ENCODE measurements at regions not wholly inside any gene's neighbourhood (a gene's known extent, or its start where the extent isn't known, plus 50 kb on each side); places are given as distances from the start of the nearest gene placed in this dataset.
"Not testable (repeated sequence)": the region's sequence is repeated elsewhere in the genome, so short reads cannot be mapped to it uniquely, and the experiment has no call there.

DNA sequence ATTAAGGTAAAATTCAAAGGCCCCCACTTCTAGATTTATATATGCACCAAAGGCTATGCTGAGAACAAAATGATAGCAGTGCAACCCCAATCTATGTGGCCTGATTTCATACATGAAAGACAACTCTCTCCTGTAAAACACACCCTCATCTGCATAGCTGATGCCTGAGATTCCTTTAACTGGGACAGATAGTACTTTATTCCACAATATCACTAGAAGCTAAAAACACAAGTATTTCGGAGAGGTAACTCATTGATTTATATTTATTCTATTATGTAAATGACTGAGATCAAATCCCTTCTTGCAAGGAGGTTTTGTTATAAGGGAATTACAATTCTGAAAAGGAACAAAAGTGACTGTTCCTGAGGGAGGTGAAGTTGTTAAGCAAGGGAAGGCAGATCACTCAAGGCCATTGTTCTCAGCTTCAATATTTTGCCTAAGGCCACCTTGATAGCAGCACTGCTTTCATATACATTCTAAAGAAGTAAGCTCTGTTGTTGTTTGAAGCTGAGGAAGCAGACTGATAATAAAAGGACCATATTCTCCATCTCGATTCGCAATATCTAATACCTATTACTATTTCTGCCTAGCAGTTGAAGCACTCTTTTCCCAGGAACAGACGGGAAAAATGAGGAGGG, 471.0 kb upstream of the CDH7 start:
- no peak for DNase-seq

DNA sequence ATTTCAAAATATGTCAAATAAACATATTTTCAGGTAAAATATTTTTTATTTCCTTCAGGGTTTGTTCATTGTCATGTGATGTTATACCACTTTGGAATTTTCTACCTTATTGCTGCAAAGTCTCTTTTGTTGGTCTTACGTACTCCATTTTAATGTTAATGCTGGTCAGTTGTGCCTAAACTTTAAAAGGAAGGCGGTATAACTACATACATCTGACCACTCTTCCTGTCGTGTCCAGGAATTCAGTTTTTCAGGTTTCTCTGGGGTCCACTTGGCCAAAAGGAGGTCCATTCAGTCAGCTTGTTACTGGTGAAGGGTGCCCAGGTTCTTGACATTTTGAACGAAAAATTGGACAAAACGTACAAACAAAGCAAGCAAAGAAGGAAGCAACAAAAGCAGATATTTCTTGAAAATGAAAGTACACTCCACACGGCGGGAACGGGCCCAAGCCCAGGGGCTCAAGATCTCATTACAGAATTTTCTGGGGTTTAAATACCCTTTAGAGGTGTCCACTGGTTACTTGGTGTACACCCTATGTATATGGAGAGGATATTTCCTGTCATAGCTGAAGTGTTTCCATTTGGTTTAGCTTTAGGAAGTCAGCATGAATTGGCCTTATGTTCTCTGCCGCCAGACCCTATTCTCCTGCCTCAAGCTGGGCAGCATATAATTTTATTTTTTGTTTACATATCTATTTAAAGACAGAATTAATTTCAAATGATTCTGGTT, 471.7 kb upstream of the CDH7 start:
- DNase-seq = no peak

DNA sequence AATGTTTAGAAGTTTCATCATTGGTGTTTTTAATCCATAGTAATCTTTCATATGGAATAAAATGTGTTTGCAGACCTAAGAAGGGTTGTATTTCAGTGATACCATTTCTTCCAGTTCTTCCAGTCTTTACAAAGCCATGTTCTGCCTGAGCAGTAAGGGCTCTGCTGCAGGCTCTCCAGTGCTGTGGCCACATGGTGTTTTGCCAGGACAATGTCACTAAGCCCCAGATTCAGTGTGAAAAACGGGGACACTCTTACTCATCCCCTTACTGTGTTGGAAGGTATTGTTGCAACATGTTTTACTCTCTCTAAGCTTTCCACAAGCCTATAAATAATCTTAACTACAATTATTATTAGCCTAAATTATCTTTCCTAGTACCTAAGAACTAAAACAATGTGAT, 481.4 kb upstream of the CDH7 start:
- DNase-seq = no peak

DNA sequence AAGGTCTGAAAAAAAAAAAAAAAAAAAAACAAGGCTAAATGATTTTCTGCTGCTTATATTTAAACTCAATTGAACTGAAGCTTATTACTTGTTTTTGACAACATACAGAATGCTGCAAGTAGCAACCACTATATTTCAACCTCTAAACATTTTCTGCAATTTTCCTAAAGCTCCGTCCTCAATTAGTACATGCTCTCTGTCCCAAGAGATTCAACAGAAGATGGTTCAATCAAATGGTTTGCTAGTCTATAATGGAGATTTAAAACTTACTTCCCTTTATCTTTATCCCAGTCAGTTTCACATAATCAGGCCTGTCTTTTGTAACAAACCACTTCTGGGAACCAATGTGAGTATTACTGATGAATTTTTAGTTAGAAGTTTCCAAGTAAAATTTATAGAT, 485.1 kb upstream of the CDH7 start:
- DNase-seq = no peak

DNA sequence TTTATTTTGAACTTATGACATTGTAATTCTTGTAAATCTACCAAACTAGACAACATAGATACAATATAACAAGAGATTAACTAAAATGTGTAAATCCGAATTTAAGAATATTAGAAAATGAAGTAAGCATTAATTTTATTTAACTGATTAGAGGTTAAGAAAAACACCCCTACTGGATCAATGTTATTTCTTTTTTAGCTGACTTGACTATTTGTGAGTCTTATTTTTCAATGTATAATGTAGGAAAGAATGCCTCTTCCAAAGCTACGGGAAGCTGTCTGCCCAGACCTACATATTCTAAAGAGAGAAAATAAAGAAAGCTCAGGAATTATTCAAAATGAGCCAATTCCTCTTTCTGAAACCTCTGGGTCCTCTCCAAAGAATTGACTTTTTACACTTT, 490.8 kb upstream of the CDH7 start:
- no peak for DNase-seq

DNA sequence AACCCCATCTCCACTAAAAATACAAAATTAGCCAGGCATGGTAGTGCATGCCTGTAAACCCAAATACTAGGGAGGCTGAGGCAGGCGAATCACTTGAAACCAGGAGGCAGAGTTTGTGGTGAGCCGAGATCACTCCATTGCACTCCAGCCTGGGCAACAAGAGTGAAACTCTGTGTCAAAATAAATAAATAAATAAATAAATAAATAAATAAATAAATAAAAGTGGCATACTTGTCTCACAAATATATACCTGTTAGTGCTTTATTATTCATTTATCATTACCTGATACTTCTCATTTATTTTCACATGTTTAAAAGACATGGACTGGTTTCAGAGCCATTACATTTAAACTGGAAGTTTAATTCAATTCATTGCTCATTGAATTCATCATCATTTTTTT, 491.4 kb upstream of the CDH7 start:
- no peak for DNase-seq

DNA sequence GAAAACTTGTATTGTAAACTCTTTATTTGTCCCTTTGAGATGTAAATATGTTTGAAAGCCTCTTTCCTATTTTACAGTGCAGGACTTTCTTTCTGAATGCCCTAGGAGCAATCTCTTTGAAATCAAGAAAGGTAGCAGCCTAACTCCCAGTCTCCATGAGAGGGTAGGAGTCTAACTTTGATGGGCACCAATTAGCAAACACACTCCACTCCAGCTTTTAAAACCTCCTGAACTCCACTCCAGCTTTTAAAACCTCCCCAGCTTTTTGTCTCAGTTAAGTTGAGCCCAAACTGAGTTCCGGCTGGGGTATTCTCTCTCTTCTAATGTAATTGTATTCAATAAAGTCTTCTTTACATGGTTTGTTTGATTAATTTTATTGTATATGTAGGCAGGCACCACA, 493.7 kb upstream of the CDH7 start:
- DNase-seq = no peak

DNA sequence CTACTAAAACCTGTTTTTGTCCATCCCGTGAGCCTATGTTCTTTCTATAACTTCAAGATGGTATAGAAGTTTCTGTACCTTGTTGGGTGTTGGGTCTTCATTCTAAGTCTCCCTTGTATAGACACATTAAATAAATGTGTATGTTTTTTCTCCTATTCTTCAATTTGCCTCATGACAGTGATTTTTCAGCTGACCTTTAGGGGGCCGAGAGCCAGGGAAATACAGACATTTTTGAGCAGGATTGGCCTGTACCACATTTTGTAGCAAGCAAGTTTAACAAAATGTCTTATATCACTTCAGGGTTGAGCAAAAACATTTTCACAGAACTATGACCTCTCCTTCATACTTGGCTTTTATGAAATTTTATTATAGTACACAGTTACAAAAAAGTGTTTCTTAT, 495.4 kb upstream of the CDH7 start:
- no peak for DNase-seq

DNA sequence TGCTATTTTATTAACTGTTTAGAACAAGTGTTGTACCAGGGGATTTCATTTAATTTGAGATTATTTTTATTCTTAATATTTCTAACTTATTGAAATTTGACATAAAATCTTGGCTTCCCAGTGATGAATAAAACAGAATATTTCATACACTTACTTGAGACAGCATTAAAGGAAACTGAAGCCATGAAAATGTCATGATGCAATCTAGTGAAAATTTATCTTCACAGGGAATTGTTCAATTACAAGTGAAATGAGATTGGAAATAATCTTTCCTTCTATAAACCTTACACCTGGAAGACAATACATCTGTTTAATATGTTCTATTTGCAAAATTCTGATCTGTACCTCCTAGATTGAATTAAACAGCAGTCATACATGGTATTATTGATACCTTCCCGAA, 511.0 kb upstream of the CDH7 start:
- DNase-seq = peak; percentile 0

DNA sequence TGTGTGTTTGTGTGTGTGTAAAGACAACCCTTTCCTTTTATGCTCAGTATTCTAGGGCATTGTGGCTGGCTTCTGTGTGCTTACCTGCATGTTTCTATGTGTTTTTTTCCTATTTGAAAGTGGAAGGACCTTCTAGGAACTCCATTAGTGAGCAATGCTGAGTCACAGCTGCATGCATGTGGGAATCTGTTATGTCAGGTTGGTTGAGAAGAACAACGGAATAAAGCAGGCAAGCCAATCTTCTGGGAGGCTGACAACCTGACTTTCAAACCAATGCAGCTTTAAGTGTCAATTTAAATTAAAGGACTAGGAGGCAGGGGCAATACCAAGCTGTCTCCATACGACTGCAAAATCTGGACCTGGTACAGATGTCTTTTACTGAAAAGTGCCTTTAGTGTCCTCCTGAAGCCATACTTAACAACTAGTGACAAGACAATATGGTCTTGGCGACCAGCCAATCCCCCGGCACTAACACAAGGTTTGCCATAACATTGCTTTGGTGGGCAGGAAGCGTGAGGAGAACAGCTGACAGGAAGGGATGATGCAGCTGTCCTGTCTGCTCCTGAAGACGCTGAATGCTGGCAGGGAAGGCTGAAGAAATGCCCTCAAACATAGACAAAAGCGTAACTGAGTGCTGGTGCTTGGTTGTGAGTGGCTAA, 514.7 kb upstream of the CDH7 start:
- peak; percentile 28 for DNase-seq

DNA sequence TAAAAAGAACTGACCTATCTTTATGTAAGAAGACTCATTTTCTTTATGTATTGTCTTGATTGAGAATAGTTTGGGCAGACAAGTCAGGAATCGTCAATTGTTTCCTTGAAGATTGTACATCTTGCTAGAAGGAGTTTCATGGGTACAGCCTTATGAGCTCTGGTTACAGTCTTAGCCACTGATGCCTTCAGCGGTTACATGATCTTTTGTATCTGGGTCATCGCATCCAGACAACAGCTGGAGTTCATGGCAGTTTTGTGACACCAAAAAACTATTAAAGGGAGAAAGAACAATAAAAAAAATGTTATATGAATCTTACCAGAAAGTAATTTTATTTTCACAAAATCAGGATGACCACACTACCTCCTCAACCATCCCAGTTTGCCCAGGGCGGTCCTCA, 520.5 kb upstream of the CDH7 start:
- DNase-seq = no peak

DNA sequence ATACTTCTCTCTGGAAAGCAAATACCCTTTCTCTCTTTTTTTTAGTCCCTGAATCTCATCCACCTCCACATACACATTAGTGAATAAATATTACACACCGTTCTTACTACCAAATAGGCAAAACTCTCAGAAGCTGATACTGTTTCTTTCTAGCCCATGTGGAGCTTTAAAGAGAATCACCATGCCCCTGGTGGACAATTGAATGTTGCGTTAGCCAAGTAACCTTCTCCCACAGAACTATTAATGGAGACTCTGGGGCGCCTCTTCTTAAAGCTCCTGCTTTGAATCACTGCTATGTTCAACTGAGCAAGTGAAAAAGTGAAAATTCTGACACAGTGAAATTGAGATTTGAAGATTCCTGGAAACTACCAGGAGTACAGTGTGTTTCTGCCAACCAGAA, 522.8 kb upstream of the CDH7 start:
- DNase-seq = no peak

DNA sequence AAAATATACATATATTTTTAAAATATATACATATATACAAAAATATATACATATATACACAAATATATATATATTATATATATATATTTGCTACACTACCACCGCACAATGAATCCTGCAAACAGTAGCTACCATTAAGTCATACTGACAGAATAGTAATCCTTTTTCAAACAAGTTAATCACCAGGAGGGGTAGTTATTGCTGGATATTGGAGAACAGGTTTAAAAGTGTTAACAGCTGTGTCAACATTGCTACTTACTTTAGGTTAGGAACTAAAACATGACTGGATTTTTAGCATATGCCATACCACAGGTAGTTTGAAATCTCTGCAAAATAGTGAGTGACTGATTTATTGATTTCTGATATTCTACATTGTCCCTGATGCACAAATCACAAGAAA, 529.1 kb upstream of the CDH7 start:
- DNase-seq = no peak

DNA sequence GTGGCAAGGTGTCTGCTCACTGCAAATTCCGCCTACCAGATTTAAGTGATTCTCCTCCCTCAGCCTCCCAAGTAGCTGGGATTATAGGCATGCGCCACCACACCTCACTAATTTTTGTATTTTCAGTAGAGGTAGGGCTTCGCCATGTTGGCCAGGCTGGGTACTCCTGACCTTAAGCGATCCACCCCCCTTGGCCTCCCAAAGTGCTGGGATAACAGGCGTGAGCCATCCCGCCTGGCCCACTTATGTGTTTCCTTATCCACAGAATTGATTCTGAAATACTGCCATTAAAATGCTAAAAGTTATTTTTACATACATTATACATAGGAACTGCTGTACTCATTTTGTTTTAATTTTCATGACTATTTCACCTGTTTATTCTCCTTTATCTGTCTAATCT, 529.7 kb upstream of the CDH7 start:
- DNase-seq = no peak

DNA sequence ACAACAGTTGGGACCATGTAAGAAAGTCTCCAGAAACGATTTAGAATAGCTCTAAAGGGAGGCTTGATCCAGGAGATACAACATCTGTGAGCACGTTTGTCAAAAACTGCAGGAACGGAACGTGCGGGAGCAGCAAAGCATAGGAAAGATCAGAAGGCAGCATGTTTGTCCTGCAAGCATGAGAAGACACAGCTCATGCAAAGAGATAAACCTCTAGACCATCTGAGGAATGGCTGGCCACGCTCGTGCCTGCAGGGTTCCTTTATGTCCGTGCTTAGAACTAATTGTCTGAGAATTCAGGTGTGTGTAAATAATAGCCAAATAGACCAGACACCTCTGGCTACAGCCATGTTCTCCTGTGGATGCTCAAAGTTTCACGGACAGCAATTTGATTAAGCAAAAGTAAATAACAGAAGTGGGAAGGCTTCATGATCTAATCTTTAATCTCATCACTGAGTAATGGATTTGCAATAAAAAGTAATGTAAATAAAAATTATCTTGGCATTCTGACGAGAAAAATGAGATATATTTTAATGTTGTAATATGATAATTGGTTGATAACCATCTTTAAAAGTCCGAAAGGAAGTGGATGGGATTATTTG, 534.8 kb upstream of the CDH7 start:
- DNase-seq = no peak

DNA sequence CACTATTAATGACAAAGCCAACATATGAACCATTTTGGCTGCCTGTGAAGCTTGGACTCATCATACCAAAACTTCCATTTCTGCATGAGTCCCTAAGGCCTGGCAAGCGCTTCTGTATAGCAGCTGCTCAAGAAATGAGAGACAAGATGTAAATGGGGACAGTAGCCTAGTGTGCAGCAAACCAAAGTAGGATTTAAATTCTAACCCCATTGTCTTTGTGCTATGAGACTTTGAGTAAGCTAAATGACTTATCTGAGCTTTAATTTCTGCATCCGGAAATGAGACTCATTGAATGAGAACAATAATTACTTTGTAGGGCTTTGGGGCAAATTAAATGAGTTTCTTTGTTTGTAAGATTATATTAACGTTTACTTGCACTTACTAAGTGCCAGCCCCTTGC, 536.4 kb upstream of the CDH7 start:
- DNase-seq = no peak

DNA sequence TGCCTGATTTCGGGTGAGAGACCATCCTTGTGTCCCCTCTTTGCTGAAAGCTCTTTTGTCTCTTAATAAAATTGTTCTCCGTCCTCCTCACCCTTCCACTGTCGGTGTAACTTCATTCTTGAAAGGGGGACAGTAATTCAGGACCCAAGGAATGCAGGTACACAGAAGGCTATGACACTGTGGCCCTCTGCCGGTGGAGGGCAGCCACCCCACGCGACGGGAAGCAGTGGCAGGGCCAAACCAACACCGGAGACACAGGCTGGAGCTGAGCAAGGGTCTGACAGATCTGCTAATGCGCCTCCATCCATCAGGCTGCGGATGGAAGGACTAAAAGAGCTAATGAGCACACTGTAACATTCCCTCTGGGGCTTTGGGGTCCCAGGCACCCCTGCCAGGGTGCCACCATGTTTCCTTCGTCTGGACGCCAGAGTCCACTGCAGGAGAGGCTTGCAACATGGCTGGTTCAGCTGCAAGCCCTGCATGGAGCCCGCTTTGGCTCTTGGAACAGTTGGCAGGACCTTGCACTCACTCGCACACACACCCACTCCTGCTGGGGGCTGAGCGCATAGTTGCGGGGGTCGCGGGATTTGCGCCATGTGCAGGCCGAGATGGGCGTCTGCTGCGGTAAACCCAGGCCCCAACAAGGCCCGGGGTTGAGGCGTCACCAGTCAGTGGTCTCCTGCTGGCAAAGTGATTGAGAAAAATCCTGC, 544.1 kb upstream of the CDH7 start:
- no peak for DNase-seq

DNA sequence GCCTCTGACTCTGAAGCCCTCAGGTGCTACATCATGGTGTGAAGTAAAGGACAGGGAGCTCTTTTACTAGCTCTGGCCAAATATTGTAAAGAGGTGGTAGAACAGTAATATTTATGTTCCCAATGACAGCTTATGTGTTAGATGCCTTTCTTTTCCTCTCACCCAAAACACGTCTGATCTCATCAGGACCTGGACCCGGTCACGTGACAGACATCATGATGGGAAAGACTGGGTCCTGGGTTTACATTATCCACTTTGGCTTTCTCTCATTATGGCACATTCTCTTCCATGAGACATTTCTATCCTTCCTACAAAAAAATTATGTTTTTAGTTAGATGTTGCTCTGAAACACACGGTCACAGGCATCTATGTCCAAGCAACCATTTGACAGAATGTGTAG, 548.7 kb upstream of the CDH7 start:
- DNase-seq = no peak

DNA sequence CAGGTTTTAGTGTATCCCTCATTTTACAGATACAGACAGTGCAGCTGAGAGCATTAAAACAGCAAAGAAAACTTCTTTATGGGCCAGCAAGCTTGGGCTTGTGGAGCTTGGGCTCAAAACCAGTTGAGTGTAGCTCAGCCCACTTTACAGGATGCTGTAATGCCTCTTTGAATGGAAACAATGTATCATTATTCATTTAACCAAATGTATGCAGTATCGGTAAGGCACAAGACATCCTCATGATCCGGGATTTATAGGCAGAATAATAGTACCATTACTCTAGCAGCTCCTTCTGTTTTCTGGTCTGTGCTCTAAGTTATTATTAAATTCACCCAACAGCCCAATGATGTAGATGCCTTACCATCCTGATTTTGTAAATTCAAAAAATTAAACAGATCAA, 575.1 kb upstream of the CDH7 start:
- DNase-seq = no peak

DNA sequence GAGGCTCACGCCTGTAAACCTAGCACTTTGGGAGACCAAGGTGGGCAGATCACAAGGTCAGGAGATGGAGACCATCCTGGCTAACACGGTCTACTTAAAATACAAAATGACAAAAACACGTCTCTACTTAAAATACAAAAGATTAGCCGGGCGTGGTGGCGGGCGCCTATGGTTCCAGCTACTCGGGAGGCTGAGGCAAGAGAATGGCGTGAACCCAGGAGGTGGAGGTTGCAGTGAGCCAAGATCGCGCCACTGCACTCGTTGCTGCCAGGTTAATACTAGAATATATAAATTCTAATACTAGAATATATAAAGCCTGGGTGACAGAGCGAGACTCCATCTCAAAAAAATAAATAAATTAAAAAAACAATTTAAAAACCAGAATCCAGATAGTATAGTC, 588.7 kb upstream of the CDH7 start:
- not testable (repeated sequence) for DNase-seq

DNA sequence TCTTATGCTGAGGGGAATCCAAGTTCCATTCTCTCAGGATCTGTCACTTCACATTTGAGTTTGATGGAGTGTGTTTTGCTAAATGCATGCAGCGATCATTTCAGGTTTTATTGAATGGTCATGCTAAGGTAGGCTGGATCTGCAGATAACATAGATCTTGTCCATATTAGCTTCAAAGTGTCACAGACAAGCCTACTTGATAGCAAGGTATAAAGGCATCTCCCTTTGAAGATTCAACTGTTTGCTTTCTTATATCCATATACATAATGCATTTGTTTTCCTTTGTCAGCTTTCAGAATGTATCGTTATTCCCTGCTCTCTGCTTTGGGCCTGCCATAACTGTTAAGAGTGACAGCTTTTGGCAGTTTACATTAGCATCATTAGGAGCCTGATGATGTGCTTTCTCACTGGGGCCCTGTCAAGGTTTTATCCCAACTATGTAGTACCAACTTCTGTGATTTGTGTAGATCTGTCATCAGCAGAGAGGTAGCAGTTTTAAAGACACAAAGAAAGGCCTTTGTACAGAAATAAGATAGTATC, 604.3 kb upstream of the CDH7 start:
- no peak for DNase-seq

DNA sequence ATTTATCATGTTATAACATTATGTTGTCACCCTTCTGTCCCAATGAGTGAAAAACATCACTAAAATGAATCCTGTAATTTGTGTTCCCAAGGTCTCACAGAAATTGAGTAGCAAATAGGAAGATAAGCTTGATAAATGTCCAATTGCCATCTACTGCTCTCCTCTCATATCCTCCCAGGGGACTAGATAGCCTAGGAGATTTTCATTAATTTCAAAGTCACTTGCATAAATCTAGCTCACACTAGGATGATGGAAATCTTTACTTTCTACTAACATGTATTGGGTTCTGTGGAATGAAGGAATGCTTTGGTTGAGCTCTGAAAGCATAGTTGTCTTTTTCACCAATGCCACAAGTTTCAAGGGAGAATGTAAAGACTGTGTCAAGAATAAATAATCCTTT, 605.5 kb upstream of the CDH7 start:
- DNase-seq = no peak

DNA sequence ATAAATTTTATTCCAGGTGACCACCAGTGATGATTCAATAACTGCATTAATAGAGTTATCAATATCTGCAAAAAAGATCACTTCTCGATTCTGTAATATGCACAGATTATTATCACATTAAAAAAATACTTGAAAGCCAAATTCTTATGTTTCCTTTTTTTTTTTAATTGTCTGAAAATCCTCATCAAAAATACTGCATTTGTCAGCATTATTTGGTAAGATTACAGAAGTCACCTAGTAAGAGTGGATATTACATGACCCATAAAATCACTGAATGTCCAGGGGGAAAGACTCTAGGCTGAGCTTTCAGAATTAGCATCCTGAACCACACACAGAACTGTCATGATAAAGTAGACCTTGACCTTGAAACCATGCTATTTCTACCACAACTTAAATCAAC, 617.2 kb upstream of the CDH7 start:
- DNase-seq = no peak

Measured in fibroblast of skin of right quadriceps (primary cell).